HEK293 (cell line): ENCODE measurements at regions not wholly inside any gene's neighbourhood (a gene's known extent, or its start where the extent isn't known, plus 50 kb on each side); places are given as distances from the start of the nearest gene placed in this dataset.

Experiments used
- CTCF ChIP-seq: fragments of 450-650 bp; formaldehyde crosslinking; IDR thresholded peaks from 2 replicates; pipeline ENCODE4 v1.5.1; 2016; ENCODE audit warnings: missing biosample characterization, missing genetic modification characterization
- MYNN ChIP-seq: fragments of 450-650 bp; formaldehyde crosslinking; IDR thresholded peaks from 2 replicates; pipeline ENCODE4 v1.5.1; 2016; ENCODE audit warnings: missing biosample characterization, missing genetic modification characterization, borderline replicate concordance
- REST ChIP-seq: fragments of 450-650 bp; formaldehyde crosslinking; IDR thresholded peaks from 2 replicates; pipeline ENCODE4 v1.5.1; 2016; ENCODE audit warnings: missing biosample characterization, missing genetic modification characterization
- SP2 ChIP-seq: fragments of 450-650 bp; formaldehyde crosslinking; IDR thresholded peaks from 2 replicates; pipeline ENCODE4 v1.5.1; 2016; ENCODE audit warnings: missing biosample characterization, missing genetic modification characterization
- YY1 ChIP-seq: fragments of 450-650 bp; formaldehyde crosslinking; IDR thresholded peaks from 2 replicates; pipeline ENCODE4 v1.5.1; 2018; ENCODE audit warnings: missing biosample characterization, missing genetic modification characterization
- ZNF169 ChIP-seq: fragments of 450-650 bp; formaldehyde crosslinking; IDR thresholded peaks from 2 replicates; pipeline ENCODE4 v1.5.1; 2016; ENCODE audit warnings: missing biosample characterization, missing genetic modification characterization
- ZNF18 ChIP-seq: fragments of 450-650 bp; formaldehyde crosslinking; IDR thresholded peaks from 2 replicates; pipeline ENCODE4 v1.5.1; 2016; ENCODE audit warnings: missing biosample characterization, missing genetic modification characterization
- ZNF521 ChIP-seq: fragments of 450-650 bp; formaldehyde crosslinking; IDR thresholded peaks from 2 replicates; pipeline ENCODE4 v1.5.1; 2017; ENCODE audit warnings: missing biosample characterization, mild to moderate bottlenecking, missing genetic modification characterization
- ZNF548 ChIP-seq: fragments of 450-650 bp; formaldehyde crosslinking; IDR thresholded peaks from 2 replicates; pipeline ENCODE4 v1.5.1; 2016; ENCODE audit warnings: missing biosample characterization, missing genetic modification characterization
- ZNF555 ChIP-seq: fragments of 450-650 bp; formaldehyde crosslinking; conservative IDR thresholded peaks from 2 replicates; pipeline ENCODE4 v1.5.1; 2017; ENCODE audit warnings: missing biosample characterization, mild to moderate bottlenecking, missing genetic modification characterization, inconsistent platforms
- ZNF843 ChIP-seq: fragments of 450-650 bp; formaldehyde crosslinking; IDR thresholded peaks from 2 replicates; pipeline ENCODE4 v1.5.1; 2016; ENCODE audit warnings: missing biosample characterization, missing genetic modification characterization
- ZSCAN4 ChIP-seq: fragments of 450-650 bp; formaldehyde crosslinking; IDR thresholded peaks from 2 replicates; pipeline ENCODE4 v1.5.1; 2017; ENCODE audit warnings: missing biosample characterization, missing genetic modification characterization
- TF ChIP-seq, protein P1 (sequence below): fragments of 450-650 bp; formaldehyde crosslinking; IDR thresholded peaks from 2 replicates; pipeline ENCODE4 v1.5.1; 2016; ENCODE audit warnings: missing biosample characterization, missing genetic modification characterization

DNA sequence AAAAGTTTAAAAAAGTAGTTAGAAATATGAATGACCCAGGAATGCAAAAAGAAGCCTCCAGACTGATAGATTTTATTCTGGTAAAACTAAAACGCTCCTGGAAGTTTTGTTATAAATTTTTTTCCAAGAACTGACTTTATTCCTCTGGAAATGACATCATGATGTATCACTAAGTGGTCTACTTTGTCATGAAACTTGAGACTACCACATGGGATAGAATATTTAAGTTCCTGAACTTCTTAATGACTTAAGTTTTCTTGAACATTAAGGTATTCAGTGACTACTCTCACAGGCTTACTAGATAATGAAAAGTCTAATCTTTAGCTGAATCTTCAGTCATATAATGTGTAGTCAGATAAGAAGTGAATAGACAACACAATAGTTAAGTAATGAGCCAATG is 842.2 kb downstream of the USP25 start:
- TF ChIP-seq REST (tag by site-specific recombination) (no peak), ZNF169 (tag by site-specific recombination) (no peak), CTCF (tag by site-specific recombination) (no peak), ZNF521 (tag by site-specific recombination) (no peak), ZNF18 (no peak), YY1 (tag by site-specific recombination) (no peak), MYNN (tag by site-specific recombination) (no peak), ZSCAN4 (tag by site-specific recombination) (no peak), SP2 (tag by site-specific recombination) (no peak), ZNF843 (tag by site-specific recombination) (no peak), ZNF548 (no peak), ZNF555 (no peak)
- TF ChIP-seq, protein P1, sequence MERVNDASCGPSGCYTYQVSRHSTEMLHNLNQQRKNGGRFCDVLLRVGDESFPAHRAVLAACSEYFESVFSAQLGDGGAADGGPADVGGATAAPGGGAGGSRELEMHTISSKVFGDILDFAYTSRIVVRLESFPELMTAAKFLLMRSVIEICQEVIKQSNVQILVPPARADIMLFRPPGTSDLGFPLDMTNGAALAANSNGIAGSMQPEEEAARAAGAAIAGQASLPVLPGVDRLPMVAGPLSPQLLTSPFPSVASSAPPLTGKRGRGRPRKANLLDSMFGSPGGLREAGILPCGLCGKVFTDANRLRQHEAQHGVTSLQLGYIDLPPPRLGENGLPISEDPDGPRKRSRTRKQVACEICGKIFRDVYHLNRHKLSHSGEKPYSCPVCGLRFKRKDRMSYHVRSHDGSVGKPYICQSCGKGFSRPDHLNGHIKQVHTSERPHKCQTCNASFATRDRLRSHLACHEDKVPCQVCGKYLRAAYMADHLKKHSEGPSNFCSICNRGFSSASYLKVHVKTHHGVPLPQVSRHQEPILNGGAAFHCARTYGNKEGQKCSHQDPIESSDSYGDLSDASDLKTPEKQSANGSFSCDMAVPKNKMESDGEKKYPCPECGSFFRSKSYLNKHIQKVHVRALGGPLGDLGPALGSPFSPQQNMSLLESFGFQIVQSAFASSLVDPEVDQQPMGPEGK (tag by site-specific recombination): no peak
